H9 (cell line): ENCODE measurements at regions not wholly inside any gene's neighbourhood (a gene's known extent, or its start where the extent isn't known, plus 50 kb on each side); places are given as distances from the start of the nearest gene placed in this dataset.

Experiments used
- DNase-seq: peaks from one replicate; pipeline ENCODE4 v3.0.0-alpha.2; 2017
- H2AFZ ChIP-seq: one replicate; pipeline ENCODE4 v1.6.1; 2013; ENCODE audit warnings: mild to moderate bottlenecking, low read length, control low read depth, moderate library complexity
- H2AK5ac ChIP-seq: 2 replicates; pipeline ENCODE4 v1.6.1; 2013; ENCODE audit warnings: low read length, control low read depth, mixed read lengths; ENCODE audit not compliant: insufficient read length
- H2BK120ac ChIP-seq: one replicate; pipeline ENCODE4 v1.6.1; 2013; ENCODE audit warnings: low read depth, mild to moderate bottlenecking, low read length, control low read depth, inconsistent platforms; ENCODE audit not compliant: poor library complexity, severe bottlenecking
- H2BK12ac ChIP-seq: 2 replicates; pipeline ENCODE4 v1.6.1; 2013; ENCODE audit warnings: low read length, control low read depth, mixed read lengths, low read depth; ENCODE audit not compliant: insufficient read length
- H2BK15ac ChIP-seq: 2 replicates; pipeline ENCODE4 v1.6.1; 2013; ENCODE audit warnings: low read depth, low read length, control low read depth
- H2BK20ac ChIP-seq: one replicate; pipeline ENCODE4 v1.6.1; 2013; ENCODE audit warnings: low read depth, mild to moderate bottlenecking, low read length, control low read depth, inconsistent platforms; ENCODE audit not compliant: poor library complexity, severe bottlenecking
- H2BK5ac ChIP-seq: 2 replicates; pipeline ENCODE4 v1.6.1; 2013; ENCODE audit warnings: low read length, control low read depth, mixed read lengths; ENCODE audit not compliant: insufficient read length
- H3K14ac ChIP-seq: 2 replicates; pipeline ENCODE4 v1.6.1; 2013; ENCODE audit warnings: low read length, control low read depth; ENCODE audit not compliant: insufficient read depth
- H3K18ac ChIP-seq: 2 replicates; pipeline ENCODE4 v1.6.1; 2013; ENCODE audit warnings: low read depth, mild to moderate bottlenecking, mixed read lengths, low read length, control low read depth; ENCODE audit not compliant: insufficient read length
- H3K23ac ChIP-seq: 2 replicates; pipeline ENCODE4 v1.6.1; 2013; ENCODE audit warnings: low read length, control low read depth, mixed read lengths, low read depth; ENCODE audit not compliant: insufficient read length
- H3K23me2 ChIP-seq: 2 replicates; pipeline ENCODE4 v1.6.1; 2013; ENCODE audit warnings: low read depth, mild to moderate bottlenecking, mixed read lengths, low read length, control low read depth; ENCODE audit not compliant: insufficient read length, poor library complexity, severe bottlenecking
- H3K27ac ChIP-seq: 2 replicates; pipeline ENCODE4 v1.5.1; 2013; ENCODE audit warnings: low read length, control low read depth, mixed read lengths, low read depth; ENCODE audit not compliant: insufficient read length
- H3K27me3 ChIP-seq: 2 replicates; pipeline ENCODE4 v1.6.1; 2013; ENCODE audit warnings: low read length, control low read depth, inconsistent platforms; ENCODE audit not compliant: insufficient read depth
- H3K4ac ChIP-seq: 2 replicates; pipeline ENCODE4 v1.6.1; 2013; ENCODE audit warnings: low read depth, mild to moderate bottlenecking, control low read depth, inconsistent platforms, low read length, moderate library complexity
- H3K4me1 ChIP-seq: 2 replicates; pipeline ENCODE4 v1.6.1; 2013; ENCODE audit warnings: low read length, control low read depth, inconsistent platforms; ENCODE audit not compliant: insufficient read depth
- H3K4me2 ChIP-seq: 2 replicates; pipeline ENCODE4 v1.6.1; 2013; ENCODE audit warnings: low read length, control low read depth, mixed read lengths; ENCODE audit not compliant: insufficient read length, insufficient read depth
- H3K56ac ChIP-seq: 2 replicates; pipeline ENCODE4 v1.6.1; 2013; ENCODE audit warnings: low read depth, mild to moderate bottlenecking, mixed read lengths, low read length, control low read depth; ENCODE audit not compliant: insufficient read length
- H3K79me1 ChIP-seq: 2 replicates; pipeline ENCODE4 v1.6.1; 2013; ENCODE audit warnings: low read depth, mild to moderate bottlenecking, moderate library complexity, low read length, control low read depth, inconsistent platforms; ENCODE audit not compliant: insufficient read depth, poor library complexity, severe bottlenecking
- H3K79me2 ChIP-seq: 2 replicates; pipeline ENCODE4 v1.6.1; 2013; ENCODE audit warnings: low read length, control low read depth, inconsistent platforms; ENCODE audit not compliant: insufficient read depth
- H3K9ac ChIP-seq: 2 replicates; pipeline ENCODE4 v1.6.1; 2013; ENCODE audit warnings: low read length, control low read depth, mixed read lengths; ENCODE audit not compliant: insufficient read length; ENCODE audit errors: extremely low read depth
- H3K9me3 ChIP-seq: one replicate; pipeline ENCODE4 v1.6.1; 2013; ENCODE audit warnings: low read depth, low read length, inconsistent platforms; ENCODE audit not compliant: control insufficient read depth
- H3T11ph ChIP-seq: one replicate; pipeline ENCODE4 v1.6.1; 2013; ENCODE audit warnings: mild to moderate bottlenecking, low read length, control low read depth, inconsistent platforms
- H4K20me1 ChIP-seq: one replicate; pipeline ENCODE4 v1.6.1; 2013; ENCODE audit not compliant: control insufficient read depth, insufficient read length, insufficient read depth
- H4K5ac ChIP-seq: 2 replicates; pipeline ENCODE4 v1.6.1; 2013; ENCODE audit warnings: low read depth, mild to moderate bottlenecking, mixed read lengths, low read length, control low read depth; ENCODE audit not compliant: insufficient read length
- H4K8ac ChIP-seq: replicated peaks from 2 replicates; pipeline ENCODE4 v1.6.1; 2013; ENCODE audit warnings: low read length, control low read depth, mixed read lengths, low read depth; ENCODE audit not compliant: insufficient read length
- H4K91ac ChIP-seq: 2 replicates; pipeline ENCODE4 v1.6.1; 2013; ENCODE audit warnings: low read depth, mild to moderate bottlenecking, moderate library complexity, mixed read lengths, low read length, control low read depth; ENCODE audit not compliant: insufficient read length
- H3K27ac Mint-ChIP-seq, 3 experiments: 2 replicates in 2 of 3; 3 replicates in 1 of 3; pipeline ENCODE4 v1.8.0; 2020 to 2021; ENCODE audit warnings: mixed read lengths in 3 of 3, mild to moderate bottlenecking in 1 of 3, moderate library complexity in 1 of 3
- H3K27me3 Mint-ChIP-seq: 2 replicates; pipeline ENCODE4 v1.8.0; 2021; ENCODE audit warnings: low read depth, mild to moderate bottlenecking, moderate library complexity, mixed read lengths
- H3K36me3 Mint-ChIP-seq, 3 experiments: 2 replicates in 2 of 3; 3 replicates in 1 of 3; pipeline ENCODE4 v1.8.0; 2020 to 2021; ENCODE audit warnings: low read depth in 3 of 3, mixed read lengths in 3 of 3; ENCODE audit not compliant: insufficient read depth in 1 of 3
- H3K4me1 Mint-ChIP-seq, 2 experiments: 2 replicates each; pipeline ENCODE4 v1.8.0; 2020; ENCODE audit warnings: mixed read lengths in 2 of 2
- H3K4me3 Mint-ChIP-seq, 2 experiments: 2 replicates in 1 of 2; 3 replicates in 1 of 2; pipeline ENCODE4 v1.8.0; 2020 to 2021; ENCODE audit warnings: mild to moderate bottlenecking in 2 of 2, mixed read lengths in 2 of 2, moderate library complexity in 1 of 2
- H3K9me3 Mint-ChIP-seq, 2 experiments: 2 replicates in 1 of 2; 3 replicates in 1 of 2; pipeline ENCODE4 v1.8.0; 2020; ENCODE audit warnings: mild to moderate bottlenecking in 2 of 2, mixed read lengths in 2 of 2, moderate library complexity in 1 of 2
- CTCF ChIP-seq: fragments of 200-600 bp; sonication (generic); conservative IDR thresholded peaks from 3 replicates; pipeline ENCODE4 v1.8.0; 2021; ENCODE audit warnings: antibody characterized with exemption, mild to moderate bottlenecking
- WGBS: extraction: QIAGEN DNeasy Blood & Tissue Kit; methylation state at CpG from one replicate; pipeline ENCODE4 v1.1.7; 2013; ENCODE audit warnings: missing lambda C conversion rate, low lambda C conversion rate, mixed read lengths; ENCODE audit not compliant: insufficient read length; ENCODE audit errors: extremely low coverage; 5-methylcytosine and 5-hydroxymethylcytosine counted together

DNA sequence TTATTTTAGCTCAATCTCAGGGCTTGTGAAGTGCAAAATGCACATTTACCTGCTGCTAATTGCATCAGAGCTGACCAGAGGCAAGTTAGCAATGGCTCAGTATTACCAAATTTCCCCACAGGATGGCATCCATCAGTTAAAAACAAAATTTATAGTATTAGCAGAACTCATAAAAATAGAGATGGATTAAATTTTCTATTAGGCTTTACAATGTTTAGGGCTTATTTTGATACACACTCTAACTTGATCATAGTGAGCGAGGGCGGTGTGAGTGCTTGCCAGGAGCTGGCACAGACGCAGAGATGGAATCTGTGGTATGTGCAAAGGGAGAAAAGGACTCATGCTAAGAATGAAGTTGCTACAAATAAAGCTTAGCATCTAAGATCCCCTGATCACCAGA lies 241.0 kb downstream of the NSUN3 start:
- WGBS, result no CpG with 5 or more reads among the region's 3 CpGs
- Histone ChIP-seq H3T11ph (no peak overlapping the region), H4K8ac (no peak overlapping the region), H2BK120ac (no peak overlapping the region), H2BK5ac (no peak overlapping the region), H3K23me2 (no peaks in the 10 kb centered on the region), H4K91ac (no peak overlapping the region), H3K18ac (no peak overlapping the region), H4K20me1 (no peaks in the 10 kb centered on the region), H3K79me1 (no peaks in the 10 kb centered on the region), H3K9ac (no peak overlapping the region), H3K79me2 (no peaks in the 10 kb centered on the region), H3K27me3 (no peaks in the 10 kb centered on the region), H3K4me1 (no peaks in the 10 kb centered on the region; the same call in 1 of the 2 replicates), H3K4me2 (no peak overlapping the region), H2AK5ac (no peak overlapping the region), H3K56ac (no peak overlapping the region), H2AFZ (no peak overlapping the region), H3K23ac (no peak overlapping the region), H3K4ac (no peak overlapping the region), H3K27ac (no peak overlapping the region), H3K14ac (no peak overlapping the region), H4K5ac (no peak overlapping the region), H2BK20ac (no peak overlapping the region), H2BK15ac (no peak overlapping the region), H2BK12ac (no peak overlapping the region), H3K9me3 (no peaks in the 10 kb centered on the region)
- TF ChIP-seq CTCF, result peak; percentile 46; the same call in 2 of the 3 replicates
- no peak overlapping the region for H3K27ac Mint-ChIP-seq
- H3K27me3 Mint-ChIP-seq, result no peaks in the 10 kb centered on the region; the same call in 1 of the 2 replicates
- DNase-seq, result no peak
- H3K9me3 Mint-ChIP-seq, result no peaks in the 10 kb centered on the region
- H3K4me3 Mint-ChIP-seq, result no peak overlapping the region
- H3K4me1 Mint-ChIP-seq, result peaks cover 20 to 24% of the 10 kb centered on the region in 2 experiments
- H3K36me3 Mint-ChIP-seq, result no peaks in the 10 kb centered on the region
